Hematopoietic multipotent progenitor cell treated with erythropoietin and hydrocortisone succinate and interleukin-3 and kit ligand, for 8 days (in vitro differentiated cells): ENCODE measurements at regions not wholly inside any gene's neighbourhood (a gene's known extent, or its start where the extent isn't known, plus 50 kb on each side); places are given as distances from the start of the nearest gene placed in this dataset.

Experiments used
- DNase-seq: peaks from one replicate; pipeline ENCODE4 v3.0.0-alpha.2; 2015

DNA sequence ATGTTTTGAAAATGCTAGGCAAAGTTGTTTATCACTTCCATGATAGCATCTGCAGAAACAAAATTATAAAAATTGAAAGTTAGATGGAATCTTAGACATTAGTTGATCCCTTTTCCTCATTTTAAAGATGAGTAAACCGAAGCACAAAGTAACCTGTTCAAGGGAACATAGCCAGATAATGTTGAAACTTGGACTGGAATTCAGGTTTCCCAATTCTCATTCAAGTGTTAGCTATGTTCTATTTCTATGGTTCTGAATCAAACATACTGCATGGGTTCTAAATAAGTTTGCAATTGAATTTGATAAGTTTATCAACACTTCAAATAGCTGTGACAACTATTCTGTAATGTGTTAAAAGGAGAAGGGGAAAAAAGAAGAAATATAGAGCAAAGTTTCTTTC is 122.4 kb upstream of the SOX5 start:
- DNase-seq = no peak

DNA sequence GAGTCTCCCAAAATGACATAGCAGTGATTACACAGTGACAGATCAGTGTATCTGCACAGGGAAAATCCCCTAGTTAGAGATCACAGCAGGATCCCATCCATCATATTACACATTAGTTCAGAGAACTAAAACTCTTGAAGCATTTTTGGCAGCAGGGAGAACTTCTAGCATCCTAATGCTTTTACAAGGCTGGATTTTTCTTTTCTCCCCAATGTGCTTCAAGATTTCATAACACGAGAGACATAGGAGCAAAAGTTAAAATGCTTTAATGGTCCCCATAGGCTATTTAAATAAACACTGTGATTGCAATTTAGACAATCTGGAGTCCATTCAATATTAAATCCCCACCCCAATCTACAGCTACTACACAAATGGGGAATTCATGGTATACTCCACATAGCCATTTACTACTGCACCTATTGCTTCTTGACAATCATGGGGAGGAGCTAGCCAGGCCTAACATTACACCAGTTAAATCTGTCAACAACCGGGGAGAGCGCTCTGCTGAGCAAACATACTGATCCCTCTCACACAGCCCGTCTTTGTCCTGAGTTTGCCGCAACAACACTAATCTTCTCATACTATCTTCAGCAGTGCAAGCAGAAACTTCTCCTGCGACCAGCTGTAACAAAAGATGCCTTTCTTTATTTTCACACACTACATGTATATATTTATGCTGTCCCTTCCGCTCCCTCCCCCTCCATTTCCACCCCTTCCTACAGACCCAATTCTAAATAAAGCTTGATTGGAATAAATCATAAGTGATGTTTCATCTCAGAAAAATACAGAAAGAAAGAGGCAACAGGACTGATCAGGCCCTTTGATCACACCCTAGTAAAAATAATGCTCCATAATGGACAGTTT is 120.3 kb upstream of the SOX5 start:
- DNase-seq = no peak

DNA sequence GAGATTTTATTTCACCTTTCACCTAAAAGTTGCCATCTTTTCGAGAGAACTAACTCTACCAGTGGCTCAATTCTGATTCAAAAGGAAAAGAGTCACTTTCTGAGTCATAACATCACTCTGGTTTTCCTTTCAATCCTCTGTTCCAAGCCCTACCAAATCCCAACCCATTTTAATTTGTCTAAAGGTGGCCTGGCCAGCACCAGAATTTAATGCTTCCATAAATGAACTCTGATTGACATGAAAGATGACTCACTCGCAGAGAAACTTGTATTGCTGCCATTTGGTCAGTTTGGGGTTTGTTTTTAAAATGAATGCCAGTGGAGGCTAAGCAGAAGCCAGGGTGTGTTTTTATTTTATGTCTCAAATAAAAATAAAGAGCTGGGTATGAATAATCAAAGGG is 117.4 kb upstream of the SOX5 start:
- no peak for DNase-seq

DNA sequence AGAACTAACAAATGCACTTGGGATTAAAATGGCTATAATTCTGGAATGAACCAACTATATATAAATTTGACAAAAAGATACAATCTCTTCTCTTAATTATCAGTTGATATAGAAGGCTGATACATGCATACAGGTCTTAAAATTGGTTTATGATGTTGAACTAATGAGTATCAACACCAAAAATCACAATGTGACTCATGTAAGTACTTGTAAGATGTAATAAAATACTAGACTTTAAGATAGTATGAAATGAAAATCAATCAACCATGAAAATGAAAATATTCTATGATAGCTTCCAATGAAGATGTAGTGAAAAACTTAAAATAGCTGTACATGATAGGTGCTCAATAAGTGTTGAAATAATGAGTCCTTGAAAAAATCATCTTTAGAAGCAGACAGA is 116.6 kb upstream of the SOX5 start:
- no peak for DNase-seq

DNA sequence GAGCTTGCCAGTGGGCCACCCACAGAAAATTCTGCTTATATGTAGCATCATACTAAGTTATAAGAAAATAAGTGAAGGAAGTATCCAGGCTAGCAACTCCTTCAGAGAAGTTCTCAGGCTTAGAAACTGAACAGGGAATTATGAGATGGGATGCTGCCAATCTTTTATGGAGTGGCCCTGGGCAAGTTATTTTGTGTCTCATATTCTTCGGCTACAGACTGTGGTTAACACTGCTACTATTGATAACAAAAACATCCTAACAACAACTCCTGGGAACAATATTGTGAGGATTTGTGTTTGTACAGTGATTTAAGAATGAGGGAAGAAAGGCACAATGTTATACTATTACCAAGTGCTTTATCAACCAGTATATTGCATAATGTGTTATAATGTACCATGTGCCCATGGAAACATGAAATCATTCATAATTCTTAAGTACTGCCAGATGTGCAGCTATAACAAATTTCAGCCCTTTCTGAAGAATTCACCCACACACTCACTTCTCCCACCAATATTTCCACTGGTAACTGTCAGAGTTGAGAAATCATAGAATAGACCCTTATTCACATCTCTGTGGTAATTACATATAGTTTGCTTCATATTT is 113.3 kb upstream of the SOX5 start:
- no peak for DNase-seq

DNA sequence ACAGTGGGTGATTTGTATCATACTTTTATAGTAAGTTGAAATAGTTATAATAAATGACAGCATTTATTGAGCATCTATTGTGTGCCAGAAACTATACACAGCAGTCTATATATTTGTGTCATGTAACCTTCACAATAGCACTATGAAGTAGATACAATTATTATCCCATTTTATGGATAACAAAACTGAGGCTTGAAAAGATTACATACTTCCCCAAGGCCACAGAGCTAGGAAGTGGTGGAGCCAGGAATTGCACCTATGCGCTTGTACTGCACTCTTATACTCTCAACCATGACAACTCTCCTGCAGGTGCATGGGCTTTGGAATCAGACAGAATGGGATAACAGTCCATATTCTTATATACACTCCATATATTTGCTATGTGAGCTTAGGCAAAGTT is 110.6 kb upstream of the SOX5 start:
- no peak for DNase-seq

DNA sequence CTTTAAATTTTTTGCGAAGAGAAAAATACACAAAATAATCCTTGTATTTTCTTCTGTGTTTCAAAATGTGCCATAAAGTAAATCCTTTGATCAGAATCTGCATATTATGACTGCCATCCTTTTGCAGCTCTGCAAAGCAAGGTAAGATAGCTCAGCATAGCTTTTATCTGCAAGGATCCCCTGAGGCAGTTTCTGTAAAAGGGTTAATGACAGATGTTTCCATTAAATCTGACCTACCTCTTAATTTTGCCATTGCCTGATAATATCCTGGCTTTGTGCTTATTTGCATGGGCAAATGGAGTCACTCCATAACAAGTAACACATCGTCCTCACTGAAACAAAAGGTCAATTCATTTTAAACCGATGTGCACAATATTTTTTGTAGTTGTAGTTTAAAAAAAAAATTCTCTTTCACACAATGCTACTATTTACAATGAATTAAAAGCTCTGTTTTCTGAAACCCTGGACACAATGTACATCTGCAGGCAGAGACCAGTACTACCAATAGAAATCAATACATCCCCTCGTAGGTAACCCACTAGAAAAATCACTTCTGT is 108.5 kb upstream of the SOX5 start:
- no peak for DNase-seq

DNA sequence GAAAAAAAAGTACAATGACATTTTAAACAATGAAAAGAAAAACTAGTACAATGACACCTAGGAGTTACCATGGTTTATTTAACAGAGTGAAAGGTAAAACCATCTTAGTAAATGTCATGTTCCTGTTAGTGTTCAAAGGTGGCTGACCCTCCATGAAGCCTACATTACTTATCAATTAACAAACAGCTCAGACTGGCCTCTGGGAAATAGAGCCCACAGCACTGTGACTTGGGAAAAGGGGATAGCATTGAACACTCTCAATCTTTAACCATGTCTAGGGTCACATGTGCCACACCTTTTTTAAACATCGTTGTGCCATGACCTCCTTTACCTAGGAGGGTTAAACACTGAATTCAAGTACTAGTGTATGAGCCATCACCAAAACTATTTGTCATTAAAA is 106.3 kb upstream of the SOX5 start:
- no peak for DNase-seq

DNA sequence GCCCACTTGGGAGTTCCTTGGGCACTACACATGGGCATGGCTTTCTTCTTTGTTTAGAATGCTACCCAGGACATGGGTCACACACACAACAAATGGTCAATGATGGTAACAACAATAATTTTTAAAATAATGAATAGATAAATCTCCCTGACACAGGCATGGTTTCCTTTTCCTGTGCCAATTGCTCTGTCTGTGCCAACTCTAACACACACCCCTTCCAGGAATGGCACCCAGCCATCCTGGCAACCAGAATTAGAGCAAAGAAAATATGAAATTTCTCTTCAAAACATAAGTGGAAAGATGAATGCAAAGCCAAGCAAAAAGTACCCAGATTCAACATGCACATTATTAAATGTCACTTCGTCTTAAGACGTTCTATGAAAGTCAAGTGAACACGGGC is 104.9 kb upstream of the SOX5 start:
- no peak for DNase-seq

DNA sequence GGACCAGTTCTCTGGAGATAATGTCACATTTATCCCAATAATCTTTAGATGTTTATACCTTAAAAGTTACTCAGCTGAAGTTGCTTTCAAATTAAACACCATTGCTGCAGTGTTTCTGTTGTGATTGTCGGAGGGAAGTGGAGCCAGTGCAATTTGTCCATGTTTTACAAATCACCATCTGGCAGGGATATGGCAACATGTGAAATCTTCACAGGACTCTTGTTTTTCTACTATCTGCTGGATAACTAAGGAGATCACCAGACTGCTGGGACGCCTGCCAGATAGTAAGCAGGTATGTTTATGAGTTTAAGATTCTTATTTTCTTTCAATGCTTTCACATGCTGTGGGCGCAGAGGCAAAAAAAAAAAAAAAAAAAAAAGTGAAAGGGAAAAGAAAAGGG is 100.3 kb upstream of the SOX5 start:
- no peak for DNase-seq

DNA sequence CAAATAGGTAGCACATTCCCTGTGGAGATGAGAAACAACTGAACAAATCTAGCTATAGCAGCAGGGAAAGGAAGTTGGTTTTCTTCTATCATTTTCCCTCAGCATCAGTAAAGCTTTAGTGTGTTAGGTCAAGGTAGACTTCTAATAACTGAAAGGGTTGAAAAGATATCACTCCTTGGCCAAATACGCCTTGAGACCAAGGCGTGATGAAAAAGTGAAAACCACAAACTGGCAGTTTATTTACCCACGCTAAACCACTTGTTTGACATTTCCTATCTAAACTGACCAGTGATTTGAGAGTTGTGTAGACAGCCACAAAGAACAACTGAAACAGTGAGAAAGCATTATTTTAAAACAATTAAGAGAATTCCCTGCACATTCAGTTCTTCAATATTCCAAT is 99.6 kb upstream of the SOX5 start:
- peak; percentile 65 for DNase-seq

DNA sequence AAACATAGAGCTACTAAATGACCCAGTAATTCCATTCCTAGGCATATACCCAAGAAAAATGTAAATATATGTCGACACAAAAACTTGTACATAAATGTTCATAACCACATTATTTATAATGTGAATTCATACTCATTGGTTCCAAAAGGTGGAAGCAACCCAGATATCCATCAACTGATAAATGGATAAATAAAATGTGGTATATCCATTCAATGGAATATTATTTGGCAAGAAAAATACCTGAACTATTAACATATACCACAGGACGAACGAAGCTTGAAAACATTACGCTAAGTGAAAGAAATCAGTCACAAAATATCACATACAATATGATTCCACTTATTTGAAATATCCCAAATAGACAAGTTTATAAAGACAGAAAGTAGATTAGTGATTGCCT is 99.0 kb upstream of the SOX5 start:
- DNase-seq = no peak

DNA sequence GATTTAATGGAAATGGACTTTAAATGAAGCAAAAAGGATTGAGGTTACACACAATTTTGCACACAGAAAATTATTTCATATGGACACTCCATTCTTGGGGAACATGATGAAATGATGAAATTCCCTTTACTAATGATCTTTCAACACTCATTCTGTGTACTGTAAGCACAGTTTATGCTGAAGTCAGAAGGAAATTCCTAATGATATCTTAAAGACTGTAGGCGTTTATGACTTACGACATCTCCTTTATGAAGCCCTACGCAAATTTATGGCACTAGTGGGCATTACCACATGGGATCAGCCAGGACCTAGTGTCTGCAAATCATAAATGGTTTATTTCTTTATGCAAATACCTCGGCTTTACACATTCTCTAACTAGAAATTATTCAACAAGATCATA is 97.9 kb upstream of the SOX5 start:
- no peak for DNase-seq

DNA sequence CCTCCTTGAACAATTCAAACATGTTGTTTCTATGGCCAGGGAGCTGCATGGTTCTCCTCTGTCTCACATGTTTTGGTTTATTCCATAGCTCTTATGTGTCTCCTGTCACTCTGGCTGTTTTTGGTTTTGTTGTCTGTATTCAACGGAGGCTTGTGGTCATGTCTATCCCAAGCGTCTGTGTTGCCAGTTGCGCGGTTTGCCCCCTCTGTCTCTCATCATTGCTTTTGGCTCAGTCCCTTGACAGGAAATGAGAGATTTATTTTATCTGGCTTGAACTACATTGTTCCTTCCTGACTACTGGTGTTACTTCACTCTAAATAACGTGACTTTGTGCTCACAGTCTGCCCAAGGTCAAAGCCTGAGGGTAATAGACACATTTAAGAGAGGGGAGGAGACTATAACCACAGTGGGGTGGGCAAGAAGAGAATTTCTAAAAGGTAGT is 96.4 kb upstream of the SOX5 start:
- DNase-seq = peak; percentile 16

DNA sequence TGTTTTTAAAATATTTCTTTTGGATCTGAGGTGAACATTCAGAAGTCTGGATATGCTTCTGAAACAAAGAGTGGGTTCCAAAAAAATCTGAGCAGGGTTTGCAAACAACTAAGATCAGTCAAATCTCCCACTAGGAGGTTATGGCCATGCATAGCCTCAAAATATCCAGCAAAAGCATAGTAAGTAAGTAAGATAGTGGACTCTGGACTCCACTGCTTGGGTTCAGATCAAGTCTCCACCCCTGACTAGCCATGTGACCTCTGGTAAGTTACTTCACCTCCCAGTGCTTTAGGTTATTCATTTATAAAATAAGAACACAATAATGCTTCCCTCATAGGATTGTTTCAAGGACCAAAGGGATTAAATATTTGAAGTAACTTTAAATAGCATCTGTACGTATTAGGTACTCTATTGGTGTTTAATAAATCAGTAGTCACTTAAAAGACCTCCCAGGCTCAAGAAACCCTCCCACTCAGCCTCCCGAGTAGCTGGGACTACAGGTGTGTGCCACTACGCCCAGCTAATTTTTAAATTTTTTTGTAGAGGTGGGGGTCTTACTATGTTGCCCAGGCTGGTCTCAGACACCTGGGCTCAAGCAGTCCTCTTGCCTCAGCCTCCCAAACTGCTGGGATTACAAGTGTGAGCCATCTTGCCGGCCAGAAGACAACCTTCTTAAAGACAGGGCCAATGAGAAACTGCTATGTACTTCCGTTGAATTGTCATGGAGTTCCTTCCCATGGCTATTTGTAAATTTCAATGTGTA is 95.7 kb upstream of the SOX5 start:
- DNase-seq = no peak

DNA sequence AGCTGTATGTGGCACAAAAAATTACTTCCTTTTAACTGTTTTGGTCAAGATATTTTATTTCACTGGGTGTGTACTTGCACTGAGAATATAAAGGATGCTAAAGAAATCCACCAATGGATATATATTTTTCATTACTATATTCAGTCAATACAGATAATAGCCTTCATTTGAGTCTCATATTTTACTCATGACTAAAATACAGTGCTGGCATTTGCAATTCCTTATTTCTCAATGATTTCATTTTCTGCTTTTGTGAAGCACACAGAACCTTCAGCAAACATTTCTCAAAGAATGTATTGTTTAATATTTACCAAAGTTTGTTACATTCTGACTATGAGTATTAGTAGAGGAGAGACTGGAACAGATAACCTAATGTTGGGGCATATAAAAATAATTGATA is 93.2 kb upstream of the SOX5 start:
- no peak for DNase-seq

DNA sequence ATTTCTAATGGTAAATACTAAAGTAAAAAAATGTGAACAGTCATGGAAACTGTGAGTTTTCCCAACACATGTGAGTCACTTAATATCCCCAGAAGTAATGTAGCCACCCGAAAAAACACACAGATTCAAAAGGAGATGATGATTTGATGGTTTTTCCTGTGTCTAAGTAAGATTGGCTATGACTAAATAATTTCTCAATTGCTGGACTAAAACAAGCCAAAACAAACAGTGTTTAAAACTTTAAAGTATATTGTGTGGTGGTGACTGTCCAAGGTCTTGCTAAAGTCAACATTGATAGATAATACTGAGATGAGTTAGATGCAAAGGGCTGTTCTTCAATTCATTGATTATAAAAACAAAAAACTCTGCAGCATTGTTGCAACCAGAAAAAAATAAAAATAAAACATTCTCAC is 89.6 kb upstream of the SOX5 start:
- DNase-seq = no peak

DNA sequence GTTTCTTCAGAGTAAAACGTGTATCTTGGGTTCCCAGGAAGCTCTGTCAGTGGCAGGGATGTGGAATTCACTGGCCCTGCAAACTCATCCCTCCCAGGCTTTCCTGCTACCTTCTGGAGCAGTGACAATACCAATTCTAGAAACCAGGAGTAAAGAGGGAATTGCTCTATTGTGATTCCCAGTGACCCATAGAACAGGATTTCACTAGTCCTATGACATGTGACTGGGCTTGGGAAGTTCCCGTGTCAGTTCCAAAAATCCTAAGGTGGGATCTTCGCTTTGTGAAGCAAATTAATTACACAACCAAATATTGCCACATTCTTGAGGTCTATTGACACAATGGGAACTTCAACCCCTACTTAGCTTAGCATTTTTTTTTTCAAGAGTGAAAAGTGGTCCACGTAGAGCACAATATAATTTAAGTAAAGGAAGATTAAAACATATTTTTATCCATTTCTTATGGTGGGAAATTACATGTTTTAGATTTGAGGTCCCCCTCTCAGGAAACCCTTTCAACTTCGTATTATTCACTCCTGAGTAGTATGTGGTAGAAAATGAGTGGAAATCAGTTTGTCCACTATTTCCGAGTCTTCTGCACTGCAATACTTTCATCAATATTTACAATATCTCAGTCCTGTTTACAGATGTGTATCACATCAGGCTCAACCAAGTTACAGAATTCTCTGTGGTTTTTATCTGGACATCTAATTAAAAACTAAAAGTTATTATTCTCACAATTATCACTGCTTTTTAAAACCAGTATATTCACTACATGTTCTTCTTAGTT is 88.9 kb upstream of the SOX5 start:
- DNase-seq = no peak

DNA sequence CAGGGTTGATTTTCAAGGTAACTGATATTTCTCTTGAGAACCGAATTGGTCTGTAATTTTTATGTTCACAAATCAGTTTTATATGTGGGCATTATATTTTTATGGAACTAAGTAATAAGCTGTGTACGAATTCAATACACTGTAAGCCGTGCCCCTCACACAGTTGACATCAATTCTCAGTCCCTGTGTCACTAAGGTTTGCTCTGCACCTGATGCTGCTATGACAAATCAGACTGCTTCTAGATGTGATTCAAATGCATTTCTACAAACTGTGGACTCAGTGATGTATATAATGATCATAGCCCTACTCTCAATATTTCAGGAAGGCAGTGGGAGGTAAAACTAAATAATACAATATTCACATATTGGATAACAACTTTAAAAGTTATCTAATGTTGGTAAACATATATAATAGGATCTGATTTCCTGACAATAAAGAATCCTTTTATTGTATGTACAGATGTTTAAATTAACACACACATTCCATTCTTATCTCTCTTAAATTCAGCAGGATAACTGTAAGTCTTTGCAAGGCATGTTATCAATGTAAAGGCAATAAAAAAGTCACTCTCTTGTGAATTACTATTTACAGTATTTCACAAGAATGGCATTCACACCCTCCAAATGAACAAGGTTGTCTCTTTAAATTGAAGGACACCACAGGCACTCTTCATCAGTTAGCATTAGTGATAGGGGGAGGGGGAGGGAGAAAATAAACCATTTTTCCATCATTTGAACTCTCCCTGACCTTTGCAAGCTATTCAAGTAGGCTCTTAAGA is 87.2 kb upstream of the SOX5 start:
- DNase-seq = no peak

DNA sequence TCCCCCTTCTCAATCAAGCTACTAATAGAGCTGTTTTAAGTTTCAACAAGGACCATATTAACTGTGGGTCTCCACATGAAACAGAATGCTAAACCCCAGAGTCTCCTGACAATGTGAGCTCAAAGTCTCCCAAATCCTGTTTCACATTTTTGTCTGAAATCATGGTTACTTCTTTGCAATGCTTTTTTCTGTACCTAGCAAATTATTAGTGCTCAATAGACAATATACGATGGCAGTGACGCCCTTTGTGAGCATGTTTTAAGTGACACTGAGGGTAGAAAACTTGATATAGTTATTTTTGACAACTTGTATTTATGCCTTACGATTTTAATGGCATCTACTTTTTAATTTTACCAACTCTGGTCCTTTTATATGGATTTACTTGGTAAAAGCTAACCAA is 85.4 kb upstream of the SOX5 start:
- no peak for DNase-seq

DNA sequence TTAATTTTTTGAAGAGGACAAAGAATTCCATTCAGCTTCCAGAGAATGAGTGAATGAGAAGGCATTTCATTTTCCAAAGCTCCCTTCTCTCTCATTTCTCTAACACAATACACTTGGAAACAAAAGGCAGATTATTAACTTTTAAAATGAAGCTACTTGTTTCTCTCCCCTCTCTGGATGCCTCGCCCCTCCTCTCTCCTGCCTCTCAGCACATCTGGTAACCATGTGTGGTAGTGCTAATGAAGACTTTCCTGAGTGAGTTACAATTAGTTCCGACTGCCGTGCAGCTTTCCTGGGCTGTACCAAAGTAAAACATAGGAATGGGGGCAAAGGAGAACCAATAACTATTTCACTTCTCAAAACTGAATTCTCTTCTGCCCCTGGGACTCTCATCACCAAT is 84.7 kb upstream of the SOX5 start:
- DNase-seq = no peak

DNA sequence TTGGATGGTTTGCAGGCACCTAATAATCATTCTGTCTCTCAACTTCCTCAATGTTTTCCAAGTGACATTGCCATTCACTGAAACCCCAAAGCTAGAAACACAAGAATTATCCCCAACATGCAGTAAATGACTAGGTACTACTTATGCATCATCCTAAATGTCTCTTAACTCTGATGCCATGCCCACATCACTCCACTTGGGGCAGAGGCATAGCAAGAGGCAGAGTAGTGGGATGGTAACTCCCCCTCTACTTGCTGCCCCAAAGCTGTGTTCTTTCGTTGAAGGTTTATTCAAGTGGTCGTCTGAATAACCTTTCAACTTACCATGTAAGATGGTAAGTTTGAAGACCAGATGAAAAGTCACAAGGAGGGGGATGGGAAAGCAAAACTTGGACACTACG is 77.9 kb upstream of the SOX5 start:
- DNase-seq = no peak
